ENCODE measurements at regions not wholly inside any gene's neighbourhood (a gene's known extent, or its start where the extent isn't known, plus 50 kb on each side); places are given as distances from the start of the nearest gene placed in this dataset.

DNA sequence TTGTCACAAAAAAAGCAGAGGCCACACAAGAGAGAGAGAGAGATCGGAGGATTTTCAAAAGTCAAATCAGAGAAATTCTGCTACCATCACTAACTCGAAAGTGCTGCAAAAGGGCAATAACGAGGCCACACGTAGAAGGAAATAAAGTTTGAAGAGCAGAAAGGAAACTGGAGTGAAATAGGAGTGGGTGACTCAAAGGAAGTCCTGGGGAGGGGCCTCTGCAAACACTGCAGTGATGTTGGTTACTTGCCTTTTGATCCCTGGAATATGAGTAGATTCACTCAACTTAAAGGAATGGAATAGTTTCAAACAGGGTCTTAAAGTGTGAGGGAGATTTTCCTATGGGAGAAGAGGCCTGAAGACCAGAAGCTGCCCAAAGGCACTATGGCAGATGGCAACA lies 663.4 kb upstream of the LCORL start:
- TF ChIP-seq CTCF (IDR thresholded peaks at IDR 0.05; ENCODE audit: unreplicated experiment) = no peak
- DNase-seq (ENCODE audit: low spot score in 2 of 2, unreplicated experiment in 2 of 2) = no peak
- H3K27ac Mint-ChIP-seq = no peak overlapping the region
- no peaks in the 10 kb centered on the region for H3K9me3 Mint-ChIP-seq
- no peaks in the 10 kb centered on the region for H3K27me3 Mint-ChIP-seq (ENCODE audit: low read depth)
- no peak overlapping the region for H3K4me3 Mint-ChIP-seq
- no peaks in the 10 kb centered on the region for H3K36me3 Mint-ChIP-seq
- H3K4me1 Mint-ChIP-seq = peaks cover 28% of the 10 kb centered on the region

GRCh38 chr4:18676526-18676915 lies 655.0 kb upstream of the LCORL start:
- DNase-seq (ENCODE audit: low spot score in 2 of 2, unreplicated experiment in 2 of 2) = no peak
- Mint-ChIP-seq H3K4me1 (peaks cover 29% of the 10 kb centered on the region), H3K27me3 (ENCODE audit: low read depth) (no peaks in the 10 kb centered on the region), H3K9me3 (peaks cover 4% of the 10 kb centered on the region), H3K4me3 (no peak overlapping the region), H3K27ac (peak overlapping the region; percentile 48), H3K36me3 (no peaks in the 10 kb centered on the region)
- TF ChIP-seq CTCF (IDR thresholded peaks at IDR 0.05; ENCODE audit: unreplicated experiment) = no peak

GRCh38 chr4:18675586-18676525 lies 654.3 kb upstream of the LCORL start:
- DNase-seq (ENCODE audit: low spot score in 2 of 2, unreplicated experiment in 2 of 2) = no peak
- Mint-ChIP-seq H3K27me3 (ENCODE audit: low read depth) (no peaks in the 10 kb centered on the region), H3K27ac (peak overlapping the region; percentile 64)

GRCh38 chr4:18670034-18670433 lies 648.5 kb upstream of the LCORL start:
- DNase-seq (ENCODE audit: low spot score in 2 of 2, unreplicated experiment in 2 of 2) = no peak
- H3K4me1 Mint-ChIP-seq = peaks cover under 1% of the 10 kb centered on the region
- no peaks in the 10 kb centered on the region for H3K27me3 Mint-ChIP-seq (ENCODE audit: low read depth)
- TF ChIP-seq CTCF (IDR thresholded peaks at IDR 0.05; ENCODE audit: unreplicated experiment) = no peak
- H3K27ac Mint-ChIP-seq = no peak overlapping the region
- H3K36me3 Mint-ChIP-seq = no peaks in the 10 kb centered on the region
- peaks cover 11% of the 10 kb centered on the region for H3K9me3 Mint-ChIP-seq
- H3K4me3 Mint-ChIP-seq = no peak overlapping the region

More at GRCh38 chr4:18675586-18676525, 654.3 kb upstream of the LCORL start:
- Mint-ChIP-seq H3K9me3 (peaks cover 7% of the 10 kb centered on the region), H3K4me3 (no peak overlapping the region), H3K36me3 (no peaks in the 10 kb centered on the region), H3K4me1 (peaks cover 29% of the 10 kb centered on the region)
- no peak for TF ChIP-seq CTCF (IDR thresholded peaks at IDR 0.05; ENCODE audit: unreplicated experiment)

DNA sequence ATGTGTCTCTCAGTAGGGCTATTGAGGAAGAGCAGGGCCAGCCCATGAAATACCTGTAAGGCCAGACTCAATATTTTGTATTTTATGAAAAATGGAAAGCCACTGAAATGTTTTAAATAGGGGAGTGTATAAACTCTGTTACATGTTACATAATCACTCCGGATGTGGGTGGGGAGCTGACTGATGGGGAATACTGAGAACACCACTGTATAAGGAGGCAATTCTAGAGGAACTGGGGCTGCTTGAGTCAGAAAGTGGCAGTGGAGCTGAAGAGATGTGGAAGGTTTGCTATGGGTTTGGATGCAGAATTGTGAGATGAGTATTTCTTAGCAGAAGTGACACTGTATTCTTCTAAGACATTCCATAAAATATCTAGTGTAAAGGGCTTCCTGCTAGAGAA lies 647.8 kb upstream of the LCORL start:
- Mint-ChIP-seq H3K27me3 (ENCODE audit: low read depth) (no peaks in the 10 kb centered on the region), H3K9me3 (peaks cover 11% of the 10 kb centered on the region), H3K4me3 (no peak overlapping the region), H3K4me1 (no peaks in the 10 kb centered on the region), H3K27ac (no peak overlapping the region), H3K36me3 (no peaks in the 10 kb centered on the region)
- TF ChIP-seq CTCF (IDR thresholded peaks at IDR 0.05; ENCODE audit: unreplicated experiment) = no peak
- no peak for DNase-seq (ENCODE audit: low spot score in 2 of 2, unreplicated experiment in 2 of 2)
